H9 (cell line): ENCODE measurements at regions not wholly inside any gene's neighbourhood (a gene's known extent, or its start where the extent isn't known, plus 50 kb on each side); places are given as distances from the start of the nearest gene placed in this dataset.
A peak's percentile ranks its signal among the peaks of the same experiment; 100 is the strongest.

Source experiments
- DNase-seq: peaks from one replicate; pipeline ENCODE4 v3.0.0-alpha.2; 2017
- H2AFZ ChIP-seq: one replicate; pipeline ENCODE4 v1.6.1; 2013; ENCODE audit warnings: mild to moderate bottlenecking, low read length, control low read depth, moderate library complexity
- H2AK5ac ChIP-seq: 2 replicates; pipeline ENCODE4 v1.6.1; 2013; ENCODE audit warnings: low read length, control low read depth, mixed read lengths; ENCODE audit not compliant: insufficient read length
- H2BK120ac ChIP-seq: one replicate; pipeline ENCODE4 v1.6.1; 2013; ENCODE audit warnings: low read depth, mild to moderate bottlenecking, low read length, control low read depth, inconsistent platforms; ENCODE audit not compliant: poor library complexity, severe bottlenecking
- H2BK12ac ChIP-seq: 2 replicates; pipeline ENCODE4 v1.6.1; 2013; ENCODE audit warnings: low read length, control low read depth, mixed read lengths, low read depth; ENCODE audit not compliant: insufficient read length
- H2BK15ac ChIP-seq: 2 replicates; pipeline ENCODE4 v1.6.1; 2013; ENCODE audit warnings: low read depth, low read length, control low read depth
- H2BK20ac ChIP-seq: one replicate; pipeline ENCODE4 v1.6.1; 2013; ENCODE audit warnings: low read depth, mild to moderate bottlenecking, low read length, control low read depth, inconsistent platforms; ENCODE audit not compliant: poor library complexity, severe bottlenecking
- H2BK5ac ChIP-seq: 2 replicates; pipeline ENCODE4 v1.6.1; 2013; ENCODE audit warnings: low read length, control low read depth, mixed read lengths; ENCODE audit not compliant: insufficient read length
- H3K14ac ChIP-seq: 2 replicates; pipeline ENCODE4 v1.6.1; 2013; ENCODE audit warnings: low read length, control low read depth; ENCODE audit not compliant: insufficient read depth
- H3K18ac ChIP-seq: 2 replicates; pipeline ENCODE4 v1.6.1; 2013; ENCODE audit warnings: low read depth, mild to moderate bottlenecking, mixed read lengths, low read length, control low read depth; ENCODE audit not compliant: insufficient read length
- H3K23ac ChIP-seq: 2 replicates; pipeline ENCODE4 v1.6.1; 2013; ENCODE audit warnings: low read length, control low read depth, mixed read lengths, low read depth; ENCODE audit not compliant: insufficient read length
- H3K23me2 ChIP-seq: 2 replicates; pipeline ENCODE4 v1.6.1; 2013; ENCODE audit warnings: low read depth, mild to moderate bottlenecking, mixed read lengths, low read length, control low read depth; ENCODE audit not compliant: insufficient read length, poor library complexity, severe bottlenecking
- H3K27ac ChIP-seq: 2 replicates; pipeline ENCODE4 v1.5.1; 2013; ENCODE audit warnings: low read length, control low read depth, mixed read lengths, low read depth; ENCODE audit not compliant: insufficient read length
- H3K27me3 ChIP-seq: 2 replicates; pipeline ENCODE4 v1.6.1; 2013; ENCODE audit warnings: low read length, control low read depth, inconsistent platforms; ENCODE audit not compliant: insufficient read depth
- H3K4ac ChIP-seq: 2 replicates; pipeline ENCODE4 v1.6.1; 2013; ENCODE audit warnings: low read depth, mild to moderate bottlenecking, control low read depth, inconsistent platforms, low read length, moderate library complexity
- H3K4me1 ChIP-seq: 2 replicates; pipeline ENCODE4 v1.6.1; 2013; ENCODE audit warnings: low read length, control low read depth, inconsistent platforms; ENCODE audit not compliant: insufficient read depth
- H3K4me2 ChIP-seq: 2 replicates; pipeline ENCODE4 v1.6.1; 2013; ENCODE audit warnings: low read length, control low read depth, mixed read lengths; ENCODE audit not compliant: insufficient read length, insufficient read depth
- H3K56ac ChIP-seq: 2 replicates; pipeline ENCODE4 v1.6.1; 2013; ENCODE audit warnings: low read depth, mild to moderate bottlenecking, mixed read lengths, low read length, control low read depth; ENCODE audit not compliant: insufficient read length
- H3K79me1 ChIP-seq: 2 replicates; pipeline ENCODE4 v1.6.1; 2013; ENCODE audit warnings: low read depth, mild to moderate bottlenecking, moderate library complexity, low read length, control low read depth, inconsistent platforms; ENCODE audit not compliant: insufficient read depth, poor library complexity, severe bottlenecking
- H3K79me2 ChIP-seq: 2 replicates; pipeline ENCODE4 v1.6.1; 2013; ENCODE audit warnings: low read length, control low read depth, inconsistent platforms; ENCODE audit not compliant: insufficient read depth
- H3K9ac ChIP-seq: 2 replicates; pipeline ENCODE4 v1.6.1; 2013; ENCODE audit warnings: low read length, control low read depth, mixed read lengths; ENCODE audit not compliant: insufficient read length; ENCODE audit errors: extremely low read depth
- H3K9me3 ChIP-seq: one replicate; pipeline ENCODE4 v1.6.1; 2013; ENCODE audit warnings: low read depth, low read length, inconsistent platforms; ENCODE audit not compliant: control insufficient read depth
- H3T11ph ChIP-seq: one replicate; pipeline ENCODE4 v1.6.1; 2013; ENCODE audit warnings: mild to moderate bottlenecking, low read length, control low read depth, inconsistent platforms
- H4K20me1 ChIP-seq: one replicate; pipeline ENCODE4 v1.6.1; 2013; ENCODE audit not compliant: control insufficient read depth, insufficient read length, insufficient read depth
- H4K5ac ChIP-seq: 2 replicates; pipeline ENCODE4 v1.6.1; 2013; ENCODE audit warnings: low read depth, mild to moderate bottlenecking, mixed read lengths, low read length, control low read depth; ENCODE audit not compliant: insufficient read length
- H4K8ac ChIP-seq: replicated peaks from 2 replicates; pipeline ENCODE4 v1.6.1; 2013; ENCODE audit warnings: low read length, control low read depth, mixed read lengths, low read depth; ENCODE audit not compliant: insufficient read length
- H4K91ac ChIP-seq: 2 replicates; pipeline ENCODE4 v1.6.1; 2013; ENCODE audit warnings: low read depth, mild to moderate bottlenecking, moderate library complexity, mixed read lengths, low read length, control low read depth; ENCODE audit not compliant: insufficient read length
- H3K27ac Mint-ChIP-seq, 3 experiments: 2 replicates in 2 of 3; 3 replicates in 1 of 3; pipeline ENCODE4 v1.8.0; 2020 to 2021; ENCODE audit warnings: mixed read lengths in 3 of 3, mild to moderate bottlenecking in 1 of 3, moderate library complexity in 1 of 3
- H3K27me3 Mint-ChIP-seq: 2 replicates; pipeline ENCODE4 v1.8.0; 2021; ENCODE audit warnings: low read depth, mild to moderate bottlenecking, moderate library complexity, mixed read lengths
- H3K36me3 Mint-ChIP-seq, 3 experiments: 2 replicates in 2 of 3; 3 replicates in 1 of 3; pipeline ENCODE4 v1.8.0; 2020 to 2021; ENCODE audit warnings: low read depth in 3 of 3, mixed read lengths in 3 of 3; ENCODE audit not compliant: insufficient read depth in 1 of 3
- H3K4me1 Mint-ChIP-seq, 2 experiments: 2 replicates each; pipeline ENCODE4 v1.8.0; 2020; ENCODE audit warnings: mixed read lengths in 2 of 2
- H3K4me3 Mint-ChIP-seq, 2 experiments: 2 replicates in 1 of 2; 3 replicates in 1 of 2; pipeline ENCODE4 v1.8.0; 2020 to 2021; ENCODE audit warnings: mild to moderate bottlenecking in 2 of 2, mixed read lengths in 2 of 2, moderate library complexity in 1 of 2
- H3K9me3 Mint-ChIP-seq, 2 experiments: 2 replicates in 1 of 2; 3 replicates in 1 of 2; pipeline ENCODE4 v1.8.0; 2020; ENCODE audit warnings: mild to moderate bottlenecking in 2 of 2, mixed read lengths in 2 of 2, moderate library complexity in 1 of 2
- CTCF ChIP-seq: fragments of 200-600 bp; sonication (generic); conservative IDR thresholded peaks from 3 replicates; pipeline ENCODE4 v1.8.0; 2021; ENCODE audit warnings: antibody characterized with exemption, mild to moderate bottlenecking
- WGBS: extraction: QIAGEN DNeasy Blood & Tissue Kit; methylation state at CpG from one replicate; pipeline ENCODE4 v1.1.7; 2013; ENCODE audit warnings: missing lambda C conversion rate, low lambda C conversion rate, mixed read lengths; ENCODE audit not compliant: insufficient read length; ENCODE audit errors: extremely low coverage; 5-methylcytosine and 5-hydroxymethylcytosine counted together

DNA sequence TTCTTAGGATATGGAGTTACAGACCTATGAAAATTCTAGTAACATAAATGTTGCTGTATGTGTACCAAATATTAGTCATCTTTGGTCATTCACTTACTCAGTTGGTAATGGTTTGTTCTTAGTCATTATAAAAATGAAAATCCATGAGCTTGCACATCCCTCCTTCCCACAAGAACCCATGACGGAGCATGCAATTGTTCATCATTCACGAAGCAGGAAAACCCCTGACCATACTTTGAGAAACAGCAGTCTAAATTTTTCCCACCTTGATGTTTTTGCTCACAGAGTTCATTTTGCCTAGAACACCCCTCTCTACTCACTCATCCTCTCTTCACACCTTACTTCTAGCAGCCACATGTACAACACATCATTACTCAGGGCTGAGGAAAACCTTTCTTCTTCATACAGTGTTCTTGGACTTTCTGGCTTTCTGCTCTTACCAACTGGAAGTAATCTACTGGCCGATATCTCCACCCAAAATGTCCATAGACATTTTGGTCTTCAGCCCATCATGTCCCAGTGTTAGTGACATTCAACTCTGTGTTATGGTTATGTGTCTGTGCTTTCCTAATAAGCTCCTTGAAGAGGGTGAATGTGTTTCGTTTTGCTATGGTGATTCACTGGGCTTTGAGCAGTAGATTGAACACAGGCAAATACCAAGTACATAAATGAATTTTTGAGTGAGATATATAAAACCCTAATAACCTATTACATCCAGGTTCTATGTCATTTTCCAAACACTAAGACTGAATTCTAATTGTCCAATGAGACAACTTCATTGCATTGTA lies 189.9 kb downstream of the ZC3H11B start:
- Histone ChIP-seq H2AK5ac (no peak overlapping the region), H3K14ac (no peak overlapping the region), H4K91ac (no peak overlapping the region), H3K27ac (no peak overlapping the region), H3K79me1 (no peaks in the 10 kb centered on the region), H3K27me3 (no peaks in the 10 kb centered on the region), H4K8ac (no peak overlapping the region), H4K5ac (no peak overlapping the region), H2BK5ac (no peak overlapping the region), H3K56ac (no peak overlapping the region), H3K9me3 (no peaks in the 10 kb centered on the region), H3K18ac (no peak overlapping the region), H3K23ac (peak overlapping the region; percentile 36), H3K9ac (no peak overlapping the region), H2BK20ac (no peak overlapping the region), H2BK12ac (no peak overlapping the region), H3K4me1 (no peaks in the 10 kb centered on the region), H2BK15ac (no peak overlapping the region), H3K4me2 (no peak overlapping the region), H2AFZ (no peak overlapping the region), H3K79me2 (no peaks in the 10 kb centered on the region), H4K20me1 (no peaks in the 10 kb centered on the region), H3T11ph (no peak overlapping the region), H3K4ac (no peak overlapping the region), H2BK120ac (no peak overlapping the region), H3K23me2 (no peaks in the 10 kb centered on the region)
- H3K27ac Mint-ChIP-seq, result no peak overlapping the region
- no peak for TF ChIP-seq CTCF
- H3K9me3 Mint-ChIP-seq, result no peaks in the 10 kb centered on the region
- no peak overlapping the region for H3K4me3 Mint-ChIP-seq
- H3K36me3 Mint-ChIP-seq, result no peaks in the 10 kb centered on the region
- no peak for DNase-seq
- H3K4me1 Mint-ChIP-seq, result no peaks in the 10 kb centered on the region
- H3K27me3 Mint-ChIP-seq, result no peaks in the 10 kb centered on the region
- WGBS, result no CpG with 5 or more reads among the region's 4 CpGs
